Gastroesophageal sphincter (tissue), 3 donors: ENCODE measurements at regions not wholly inside any gene's neighbourhood (a gene's known extent, or its start where the extent isn't known, plus 50 kb on each side); places are given as distances from the start of the nearest gene placed in this dataset.
"Not testable (repeated sequence)": the region's sequence is repeated elsewhere in the genome, so short reads cannot be mapped to it uniquely, and the experiment has no call there.

Experiments
- CTCF ChIP-seq, 4 experiments: fragments of 200-600 bp in 2 of 4; fragments of 450-650 bp in 2 of 4; sonication (generic) in 1 of 4; IDR thresholded peaks; one replicate each; pipeline ENCODE4 v1.5.1; 2017 to 2019; ENCODE audit warnings: antibody characterized with exemption in 4 of 4, mild to moderate bottlenecking in 2 of 4, moderate library complexity in 2 of 4
- EP300 ChIP-seq: sonication (generic); formaldehyde crosslinking; IDR thresholded peaks from one replicate; pipeline ENCODE4 v1.6.1; 2017; ENCODE audit warnings: antibody characterized with exemption, mild to moderate bottlenecking
- POLR2A ChIP-seq, 2 donors: fragments of 450-650 bp; IDR thresholded peaks; one replicate each; pipeline ENCODE4 v1.6.1; 2017; ENCODE audit warnings: antibody characterized with exemption in 2 of 2, mild to moderate bottlenecking in 2 of 2, moderate library complexity in 1 of 2
- POLR2AphosphoS5 ChIP-seq: sonication (generic); formaldehyde crosslinking; IDR thresholded peaks from one replicate; pipeline ENCODE4 v1.6.1; 2017; ENCODE audit warnings: antibody characterized with exemption

GRCh38 chr22:23451452-23452230 lies 128.4 kb downstream of the IGLL1 start:
- TF ChIP-seq POLR2AphosphoS5; POLR2A (IDR thresholded peaks at IDR 0.05); CTCF (IDR thresholded peaks at IDR 0.05); EP300: not testable (repeated sequence)
